GM21526 (cell line): ENCODE measurements at regions not wholly inside any gene's neighbourhood (a gene's known extent, or its start where the extent isn't known, plus 50 kb on each side); places are given as distances from the start of the nearest gene placed in this dataset.
"Not testable (repeated sequence)": the region's sequence is repeated elsewhere in the genome, so short reads cannot be mapped to it uniquely, and the experiment has no call there.

Experiments used
- ATAC-seq: cut with Tn5 transposase; IDR thresholded peaks from one replicate; pipeline ENCODE4 v1.9.1; 2021; ENCODE audit warnings: moderate library complexity; ENCODE audit not compliant: unreplicated experiment, low FRiP score

DNA sequence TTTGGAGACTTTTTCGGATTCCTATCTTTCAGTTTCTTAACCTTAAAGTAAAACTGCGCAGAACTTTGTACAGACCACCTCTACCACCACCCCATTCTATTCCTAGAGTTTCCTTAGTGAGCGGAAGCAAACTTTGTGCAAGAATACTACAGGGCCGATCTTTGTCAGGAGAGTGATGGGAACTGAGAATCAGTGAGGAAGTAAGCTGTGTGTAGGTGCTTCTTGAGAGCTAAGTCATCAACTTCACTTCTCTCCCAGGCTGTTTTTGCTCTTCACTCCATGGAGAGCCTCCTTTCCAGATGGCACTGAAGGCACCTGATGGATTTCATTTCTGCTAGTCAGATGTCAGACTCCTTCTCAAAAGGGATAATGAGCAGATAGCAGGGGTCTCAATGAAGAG lies 127.3 kb downstream of the SPATA31D1 start:
- no peak for ATAC-seq

DNA sequence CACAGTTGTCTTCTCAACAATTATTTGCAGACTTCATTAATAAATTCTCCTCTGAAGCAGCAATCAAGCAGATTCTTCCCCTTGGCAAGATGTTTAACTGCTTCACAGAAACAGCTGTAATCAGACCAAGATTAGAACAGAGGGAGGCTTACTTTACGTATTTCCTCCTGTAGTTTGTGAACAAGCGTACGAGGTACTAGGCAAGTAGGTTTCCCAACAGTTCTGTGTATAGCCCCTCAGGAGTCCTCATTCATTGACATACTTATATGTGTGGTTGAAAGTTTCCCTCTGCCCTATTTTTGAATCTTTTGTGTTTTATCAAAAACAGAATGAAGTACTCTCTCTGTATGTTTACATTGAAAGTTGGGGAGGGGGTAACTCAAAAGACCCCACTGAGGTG lies 128.0 kb downstream of the SPATA31D1 start:
- no peak for ATAC-seq

DNA sequence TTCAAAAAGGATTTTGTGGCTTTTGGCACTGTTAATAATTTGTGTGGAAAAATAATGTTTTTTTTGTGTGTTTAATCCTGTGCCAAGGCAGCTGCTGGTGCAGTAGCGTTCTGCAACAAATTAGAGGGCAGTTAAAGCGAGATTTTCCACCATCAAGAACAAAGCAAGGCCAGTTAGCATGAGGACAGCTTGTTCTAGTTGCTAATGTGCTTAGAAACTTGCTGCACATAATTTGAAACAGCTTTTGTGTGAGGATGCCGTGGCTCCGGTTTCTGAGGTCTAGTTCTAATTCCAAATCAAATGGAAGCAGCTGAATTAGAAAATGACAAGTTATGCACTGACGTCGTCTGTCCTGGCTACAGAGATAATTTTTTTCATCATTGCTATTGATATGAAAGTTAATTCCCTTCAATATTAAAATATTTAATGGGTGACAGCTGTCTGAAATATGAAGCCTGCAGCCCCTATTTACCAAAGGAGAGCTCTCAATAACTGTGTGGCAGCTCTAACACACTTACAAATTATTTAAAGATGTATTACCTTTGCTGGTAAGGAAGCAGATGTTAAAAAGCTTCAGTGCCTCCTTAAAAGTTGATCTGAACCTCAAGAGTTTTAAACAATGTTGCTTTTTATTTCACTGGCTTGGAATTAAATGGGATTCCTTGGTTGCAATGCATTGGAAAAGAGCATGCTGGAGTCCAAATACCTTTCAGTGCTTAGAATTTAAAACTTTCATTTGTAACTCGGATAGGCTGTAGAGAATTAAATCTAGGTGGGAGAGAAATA lies 128.6 kb downstream of the SPATA31D1 start:
- no peak for ATAC-seq

DNA sequence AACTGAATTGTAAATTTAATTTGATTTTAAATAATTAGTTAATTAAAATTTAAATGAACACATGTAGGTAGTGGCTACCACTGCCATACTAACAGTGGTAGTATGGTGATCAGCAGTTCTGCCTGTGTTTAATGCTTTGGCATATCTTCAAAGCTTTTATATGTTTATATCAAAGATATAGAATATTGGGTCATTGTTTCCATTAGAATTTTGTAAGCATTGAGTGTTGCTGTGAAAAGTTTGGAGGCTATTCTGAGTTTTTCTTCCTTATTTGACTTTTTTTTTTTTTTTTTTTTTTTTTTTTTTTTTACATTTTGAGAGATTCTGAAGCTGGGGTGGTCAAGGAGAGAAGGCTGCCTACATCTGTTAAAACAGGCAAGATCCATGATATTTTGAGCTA lies 134.2 kb downstream of the SPATA31D1 start:
- ATAC-seq: no peak

DNA sequence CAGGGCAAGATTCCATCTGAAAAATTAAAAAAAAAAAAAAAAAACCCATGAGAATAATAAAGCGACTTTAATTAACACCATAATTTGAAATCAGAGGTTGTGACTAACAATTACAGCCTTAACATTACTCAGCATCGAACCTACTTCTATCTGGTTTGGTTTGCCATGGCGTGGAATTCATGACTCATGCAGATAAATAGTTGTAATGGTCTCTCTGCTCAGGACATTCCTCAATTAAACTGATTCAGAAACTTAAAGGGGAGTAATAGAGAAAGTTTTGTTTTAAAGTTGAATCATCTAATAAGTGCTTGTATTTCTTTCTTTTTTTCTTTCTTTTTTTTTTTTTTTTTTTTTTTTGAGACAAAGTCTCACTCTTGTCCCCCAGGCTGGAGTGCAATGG lies 135.5 kb downstream of the SPATA31D1 start:
- ATAC-seq: no peak

DNA sequence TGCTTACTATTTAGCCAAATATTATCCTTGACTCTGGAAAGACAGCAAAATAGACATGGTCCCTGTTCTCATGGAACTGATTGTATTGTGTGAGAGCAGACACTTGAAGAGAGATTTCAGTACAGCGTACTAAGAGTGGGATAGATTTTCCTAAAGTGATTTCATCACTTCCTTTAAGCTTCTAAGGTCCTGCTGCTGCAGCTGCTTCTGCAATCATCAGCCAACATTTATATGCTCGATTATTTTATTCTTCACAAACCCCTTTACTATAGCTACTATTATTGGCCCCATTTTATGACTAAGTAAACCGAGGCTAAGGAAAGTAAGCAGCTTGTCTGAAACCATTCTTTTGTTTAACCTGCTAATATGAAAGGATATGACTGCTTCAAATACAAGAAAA lies 137.7 kb downstream of the SPATA31D1 start:
- ATAC-seq: no peak

DNA sequence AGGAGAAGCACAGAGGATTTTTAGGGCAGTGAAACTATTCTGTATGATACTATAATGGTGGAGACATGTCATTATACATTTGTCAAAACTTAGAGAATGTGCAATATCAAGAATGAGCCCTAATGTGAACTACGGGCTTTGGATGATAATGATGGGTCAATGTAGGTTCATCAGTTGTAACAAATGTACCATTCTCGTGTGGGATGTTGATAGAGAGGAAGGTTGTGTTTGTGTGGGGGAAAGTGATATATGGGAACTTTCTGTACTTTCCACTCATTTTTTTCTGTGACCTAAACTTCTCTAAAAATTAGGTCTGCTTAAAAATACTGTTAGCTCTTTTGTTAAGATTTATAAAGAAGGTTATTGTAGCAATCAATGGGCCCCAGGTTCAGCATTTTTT lies 138.9 kb downstream of the SPATA31D1 start:
- ATAC-seq: no peak

DNA sequence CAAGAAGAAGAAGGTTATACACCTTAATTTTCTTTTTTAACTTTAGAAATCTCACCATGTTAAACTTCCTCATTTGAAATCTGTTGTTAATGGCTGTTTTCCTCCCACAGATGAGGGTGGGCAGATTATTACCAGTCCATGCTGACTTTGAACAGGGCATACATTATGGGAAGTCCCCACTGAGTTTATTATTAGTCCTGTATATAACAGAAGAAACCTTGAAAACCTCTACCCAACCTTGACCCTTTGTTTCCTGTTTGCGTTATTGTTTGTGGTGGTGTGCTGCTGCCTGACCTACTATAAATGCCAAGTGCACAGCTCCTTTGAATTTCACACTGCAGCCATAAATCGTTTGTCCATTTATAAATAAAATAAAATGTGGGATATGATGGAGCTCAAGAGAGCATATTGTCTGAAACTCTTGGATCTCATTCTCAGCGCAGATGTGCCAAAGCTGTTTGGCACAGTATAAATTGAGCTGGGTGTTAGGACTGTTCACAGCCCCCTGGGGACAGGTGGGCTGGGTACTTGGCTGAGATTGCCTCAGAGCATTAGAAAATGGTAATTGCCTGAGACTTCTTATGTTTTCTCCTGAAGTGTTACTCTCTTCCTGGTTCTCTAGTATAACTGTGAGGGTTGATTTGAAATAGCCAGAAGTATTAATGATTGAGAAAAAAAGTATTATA lies 139.6 kb downstream of the SPATA31D1 start:
- peak; percentile 86 for ATAC-seq

DNA sequence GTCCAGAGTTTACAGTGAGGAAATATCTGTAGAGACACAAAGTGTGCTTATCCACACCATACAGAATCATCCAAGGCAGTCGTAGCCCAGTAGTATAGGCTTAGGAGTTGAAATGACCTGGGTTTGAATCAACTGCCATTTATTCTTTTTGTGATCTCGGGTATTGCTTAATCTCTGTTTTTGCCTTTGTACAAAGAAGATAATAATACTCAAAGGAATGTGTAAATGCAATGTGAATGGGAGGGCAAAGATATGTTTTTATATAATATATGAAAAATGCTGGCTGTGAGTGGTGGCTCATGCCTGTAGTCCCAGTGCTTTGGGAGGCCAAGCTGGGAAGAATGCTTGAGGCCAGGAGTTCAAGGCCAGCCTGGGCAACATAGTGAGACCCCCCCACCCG lies 141.1 kb downstream of the SPATA31D1 start:
- ATAC-seq: no peak

DNA sequence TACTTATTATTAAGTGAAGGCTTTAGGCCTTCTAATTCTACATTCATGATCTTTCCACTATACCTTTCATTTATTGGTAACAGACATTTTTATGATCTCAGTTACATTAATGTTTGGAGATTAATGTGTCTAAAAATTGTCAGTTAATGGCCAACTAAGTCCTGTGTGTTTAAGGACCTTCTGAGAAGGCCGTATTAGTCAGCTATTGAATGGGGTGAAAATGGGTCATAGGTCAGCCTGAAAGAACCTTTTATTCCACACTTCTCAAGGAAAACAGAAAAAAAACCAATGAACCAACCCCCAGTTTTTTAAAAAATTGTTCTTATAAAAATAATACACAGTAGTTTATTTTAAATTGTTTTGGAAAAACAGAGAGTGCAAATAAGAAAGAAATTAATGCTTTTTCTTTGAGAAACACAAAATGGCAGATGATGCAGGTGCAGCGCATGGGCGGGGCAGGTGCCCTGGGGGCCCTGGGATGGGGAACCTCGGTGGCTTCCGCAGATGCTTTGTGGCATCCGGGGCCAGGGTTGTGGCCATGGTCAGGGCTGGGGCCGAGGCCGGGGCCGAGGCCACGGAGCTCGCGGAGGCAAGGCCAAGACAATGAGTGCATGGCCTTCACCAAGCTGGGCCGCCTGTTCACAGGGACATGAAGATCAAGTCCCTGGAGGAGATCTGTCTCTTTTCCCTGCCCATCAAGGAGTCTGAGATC lies 141.9 kb downstream of the SPATA31D1 start:
- no peak for ATAC-seq

DNA sequence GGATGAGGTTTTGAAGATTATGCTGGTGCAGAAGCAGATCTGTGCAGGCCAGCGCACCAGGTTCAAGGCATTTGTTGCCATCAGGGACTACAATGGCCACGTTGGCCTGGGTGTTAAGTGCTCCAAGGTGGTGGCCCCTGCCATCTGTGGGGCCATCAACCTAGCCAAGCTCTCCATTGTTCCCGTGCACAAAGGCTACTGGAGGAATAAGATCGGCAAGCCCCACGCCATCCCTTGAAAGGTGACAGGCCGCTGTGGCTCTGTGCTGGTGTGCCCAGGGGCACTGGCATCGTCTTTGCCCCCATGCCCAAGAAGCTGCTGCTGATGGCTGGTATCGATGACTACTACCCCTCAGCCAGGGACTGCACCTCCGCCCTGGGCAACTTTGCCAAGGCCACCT lies 142.5 kb downstream of the SPATA31D1 start:
- no peak for ATAC-seq

DNA sequence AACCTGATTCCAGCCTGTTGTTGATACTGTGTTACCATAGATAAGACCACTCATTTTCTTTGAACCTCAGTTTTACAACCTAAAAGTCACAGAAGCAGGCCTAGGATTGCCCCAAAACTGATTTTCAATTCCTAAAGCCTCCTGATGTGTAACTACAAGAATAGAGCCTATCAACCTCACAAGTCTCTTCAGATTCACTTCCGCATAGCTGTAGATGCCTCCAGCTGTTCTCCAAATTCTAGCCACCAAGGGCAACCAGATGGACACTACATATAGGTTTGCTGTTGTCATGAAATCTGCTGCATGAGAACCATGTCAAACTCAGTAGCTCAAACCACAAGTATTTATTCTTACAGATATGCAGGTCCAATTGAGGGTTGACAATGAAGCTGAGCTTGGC lies 143.5 kb downstream of the SPATA31D1 start:
- ATAC-seq: no peak

DNA sequence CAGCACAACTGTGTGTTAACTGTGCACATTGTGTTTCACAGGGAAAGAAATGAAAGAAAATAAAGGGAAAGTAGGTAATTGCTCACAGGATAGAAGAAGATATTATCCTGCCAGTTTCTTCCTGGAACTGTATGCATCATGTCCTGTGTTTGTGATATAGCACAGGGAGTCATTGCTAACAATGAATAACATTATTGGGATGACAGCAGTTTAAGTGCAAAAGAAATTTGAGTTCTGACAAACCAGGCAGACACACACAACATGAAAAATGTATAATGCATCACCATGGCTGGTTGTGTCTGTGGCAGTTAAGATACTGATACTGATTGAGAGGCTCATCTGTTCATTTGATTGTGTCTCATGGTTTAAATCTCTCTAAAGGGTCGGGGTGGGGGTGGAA lies 145.4 kb downstream of the SPATA31D1 start:
- no peak for ATAC-seq

DNA sequence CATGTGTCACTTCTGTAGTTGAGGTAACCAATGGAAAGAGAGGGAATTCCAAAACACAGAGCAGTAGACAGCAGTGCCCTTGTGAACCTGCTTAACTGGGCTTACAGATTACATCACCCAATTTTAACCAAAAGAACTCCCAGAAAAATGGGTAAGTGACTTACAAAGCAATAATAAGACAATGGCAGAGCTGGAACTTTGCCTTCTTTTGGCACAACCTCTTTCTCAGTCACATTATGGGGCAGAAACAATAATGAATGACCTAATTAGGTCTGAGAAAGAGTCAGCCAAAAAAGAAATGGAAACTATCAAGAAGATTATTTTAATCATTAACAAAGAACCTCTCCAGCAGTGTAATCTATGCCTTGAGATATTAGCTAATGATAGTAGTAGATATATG lies 146.5 kb downstream of the SPATA31D1 start:
- ATAC-seq: no peak

DNA sequence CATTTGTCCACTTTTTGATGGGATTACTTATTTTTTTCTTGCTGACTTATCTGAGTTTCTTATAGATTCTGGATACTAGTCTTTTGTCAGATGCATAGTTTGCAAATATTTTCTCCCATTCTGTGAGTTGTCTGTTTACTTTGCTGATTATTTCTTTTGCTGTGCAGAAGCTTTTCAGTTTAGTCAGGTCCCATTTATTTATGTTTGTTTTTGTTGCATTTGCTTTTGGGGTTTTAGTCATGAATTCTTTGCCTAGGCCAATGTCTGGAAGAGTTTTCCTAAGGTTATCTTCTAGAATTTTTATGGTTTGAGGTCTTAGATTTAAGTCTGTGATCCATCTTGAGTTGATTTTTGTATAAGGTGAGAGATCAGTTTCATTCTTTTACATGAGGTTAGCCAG lies 149.5 kb downstream of the SPATA31D1 start:
- ATAC-seq: not testable (repeated sequence)

DNA sequence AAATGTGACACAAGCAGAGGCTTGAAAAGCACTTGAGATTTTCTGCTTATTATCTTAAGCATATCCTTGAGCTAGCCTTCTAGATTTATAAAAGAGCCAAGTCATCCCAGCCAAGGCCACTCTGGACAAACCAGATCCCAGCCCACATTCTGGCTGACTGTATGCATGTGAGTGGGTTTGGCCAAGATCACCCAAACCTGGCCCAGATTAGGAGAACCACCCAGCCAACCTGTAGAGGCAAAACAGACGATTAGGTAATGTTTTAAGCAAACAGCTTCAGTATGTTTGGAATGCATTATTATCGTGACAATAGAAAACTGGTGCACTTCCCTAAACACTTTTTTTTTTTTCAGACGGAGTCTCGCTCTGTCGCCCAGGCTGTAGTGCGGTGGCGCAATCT lies 151.9 kb downstream of the SPATA31D1 start:
- no peak for ATAC-seq

DNA sequence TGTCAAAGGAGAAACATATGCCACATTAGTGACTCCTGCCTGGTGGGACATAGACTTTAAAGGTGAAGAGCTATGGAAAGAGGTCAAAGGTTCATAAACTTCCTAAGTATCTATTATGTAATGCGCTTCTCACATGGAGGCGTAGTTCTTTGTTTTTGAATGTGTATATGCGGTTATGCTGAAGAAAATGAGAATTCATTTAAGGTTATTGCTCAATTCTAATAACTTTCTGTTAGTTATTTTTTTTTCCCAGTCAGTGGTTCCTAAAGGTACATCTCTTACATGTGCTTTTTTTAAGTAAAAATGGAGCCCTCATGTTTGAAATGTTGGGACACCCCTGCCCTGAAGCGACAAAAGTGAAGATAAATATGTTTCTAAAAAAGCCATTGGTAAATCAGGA lies 156.2 kb downstream of the SPATA31D1 start:
- no peak for ATAC-seq

DNA sequence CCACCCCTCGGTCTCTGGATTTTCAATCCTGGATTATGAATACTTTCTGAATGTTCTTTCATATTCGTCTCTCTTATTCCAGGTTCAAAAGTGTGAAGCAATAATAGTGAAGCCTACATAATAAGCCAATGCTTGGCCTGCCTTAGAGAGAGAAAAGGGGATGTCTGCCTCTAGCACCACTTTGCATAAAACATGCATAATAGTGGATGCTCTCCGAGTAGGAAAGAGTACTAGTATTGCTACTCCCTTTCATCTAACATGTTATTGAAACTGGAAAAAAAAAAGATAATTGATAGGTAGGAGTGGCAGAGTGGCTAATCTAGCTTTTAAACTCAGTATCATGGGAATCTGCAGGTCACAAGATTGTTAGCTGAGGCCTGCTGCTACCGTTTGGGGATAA lies 158.1 kb downstream of the SPATA31D1 start:
- no peak for ATAC-seq

DNA sequence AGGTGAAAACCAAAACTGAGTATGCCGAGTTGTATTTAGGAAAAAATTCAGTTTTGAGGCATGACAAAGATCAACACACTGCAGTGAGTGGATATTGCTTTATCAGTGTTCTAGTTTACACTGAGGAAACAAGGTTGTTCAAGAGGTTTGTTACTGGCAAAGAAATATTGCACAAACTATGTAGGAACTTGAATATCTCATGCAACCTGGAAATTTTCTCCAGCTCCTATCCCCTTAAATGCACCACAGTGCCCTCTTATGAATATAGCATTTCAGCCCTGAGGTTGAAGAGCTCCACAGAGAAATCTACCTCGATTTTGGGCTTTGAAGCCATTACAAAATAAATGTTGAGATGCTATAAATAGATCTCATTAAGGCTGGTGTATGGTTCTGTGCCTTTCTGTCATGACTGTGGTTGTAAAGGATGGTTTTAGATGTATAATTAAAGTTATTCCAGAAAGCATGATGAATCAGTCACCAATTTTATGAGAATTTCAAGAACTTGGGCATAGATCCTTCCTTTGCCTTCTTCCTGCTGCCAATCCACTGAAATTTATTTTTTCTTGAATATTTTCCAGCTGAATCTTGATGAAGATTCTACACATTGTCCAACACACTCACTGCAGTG lies 159.3 kb downstream of the SPATA31D1 start:
- no peak for ATAC-seq

DNA sequence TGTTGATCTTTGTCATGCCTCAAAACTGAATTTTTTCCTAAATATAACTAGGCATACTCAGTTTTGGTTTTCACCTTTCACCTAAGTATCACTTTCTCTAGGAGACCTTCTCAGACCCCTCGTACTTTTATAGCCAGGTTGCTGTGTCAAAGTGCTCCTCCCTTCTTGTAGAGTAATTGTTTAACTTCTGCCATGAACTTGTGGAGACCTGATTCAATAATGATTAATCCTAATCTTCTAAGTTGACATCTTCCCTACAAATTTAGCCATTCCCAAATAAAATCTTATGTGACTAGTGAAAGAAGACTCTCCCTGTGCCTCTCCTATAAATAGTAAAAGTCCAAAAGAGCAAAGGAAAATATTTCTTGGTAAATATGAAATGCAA lies 159.8 kb downstream of the SPATA31D1 start:
- ATAC-seq: no peak

DNA sequence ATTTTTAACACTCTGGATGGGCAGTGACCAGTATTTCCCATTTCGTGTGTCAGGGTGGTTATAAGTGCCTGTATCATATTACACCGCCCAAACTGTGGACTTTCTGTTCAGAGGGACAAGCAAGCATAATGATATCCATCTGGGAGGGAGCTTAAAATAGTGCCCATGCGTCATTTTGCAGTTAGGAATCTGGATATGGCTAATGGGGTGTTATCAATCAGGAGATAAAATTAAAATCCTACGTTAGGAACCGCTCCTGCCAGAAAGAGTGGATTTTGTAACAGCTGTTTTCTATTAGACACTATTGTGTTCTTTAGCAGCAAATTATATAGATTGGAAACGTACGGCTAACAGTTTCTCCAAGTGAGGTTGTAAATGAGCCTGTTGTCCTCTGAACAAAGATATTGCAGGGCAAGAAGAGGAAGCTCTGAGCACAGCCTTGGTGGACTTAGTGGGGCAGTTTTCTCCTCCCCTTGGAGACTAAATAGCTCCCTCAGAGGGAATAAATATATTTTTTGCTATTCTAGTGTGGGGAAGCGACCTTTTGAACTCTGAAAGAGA lies 160.4 kb downstream of the SPATA31D1 start:
- ATAC-seq: no peak
